GM23248 (cell line): ENCODE measurements at regions not wholly inside any gene's neighbourhood (a gene's known extent, or its start where the extent isn't known, plus 50 kb on each side); places are given as distances from the start of the nearest gene placed in this dataset.

ENCODE experiments used
- EZH2 ChIP-seq: fragments of 200-600 bp; sonication (generic); IDR thresholded peaks from 2 replicates; pipeline ENCODE4 v1.6.1; 2018; ENCODE audit warnings: antibody characterized with exemption, mild to moderate bottlenecking; ENCODE audit not compliant: insufficient read depth, poor library complexity, severe bottlenecking
- EZH2phosphoT487 ChIP-seq: fragments of 200-600 bp; sonication (generic); IDR thresholded peaks from 2 replicates; pipeline ENCODE4 v1.6.1; 2018; ENCODE audit warnings: antibody characterized with exemption, moderate library complexity, mild to moderate bottlenecking, low read depth; ENCODE audit not compliant: insufficient read depth

DNA sequence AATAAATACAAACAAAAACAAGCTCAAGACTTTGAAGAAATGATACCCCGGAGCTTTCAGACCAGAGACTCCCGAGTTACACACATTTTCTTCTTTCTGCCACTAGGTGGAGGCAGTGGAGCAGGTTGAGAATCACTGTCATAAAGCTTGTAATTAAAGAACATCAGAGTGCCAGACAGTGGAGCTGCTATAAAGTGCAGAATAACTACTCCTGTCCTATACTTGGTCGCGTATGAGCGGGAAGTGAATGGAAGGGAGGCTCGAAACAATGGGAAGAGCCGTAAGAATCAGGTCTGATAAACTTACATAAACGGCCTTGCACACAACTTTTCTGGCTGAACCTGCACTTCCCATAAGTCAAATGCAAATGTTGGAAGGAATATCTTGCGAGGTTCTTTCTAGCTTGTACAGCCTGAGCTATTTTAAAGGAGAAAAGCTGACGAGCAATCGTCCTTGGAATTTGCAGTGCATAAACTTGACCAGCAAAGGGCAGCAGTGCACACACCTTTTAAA is 189.0 kb downstream of the RPIA start:
- TF ChIP-seq EZH2: no peak
- TF ChIP-seq EZH2phosphoT487: no peak
